Astrocyte (in vitro differentiated cells and primary cell): ENCODE measurements at regions not wholly inside any gene's neighbourhood (a gene's known extent, or its start where the extent isn't known, plus 50 kb on each side); places are given as distances from the start of the nearest gene placed in this dataset.

Experiments used
- DNase-seq: peaks from one replicate; pipeline ENCODE4 v3.0.0-alpha.2; 2010; ENCODE audit warnings: low read depth
- FAIRE-seq: peaks from 2 replicates; lab custom pipeline; 2011; peaks lifted over from hg19 to GRCh38; lab: Jason Lieb, UNC
- H2AFZ ChIP-seq: 2 replicates; pipeline ENCODE4 v1.6.0; 2012; ENCODE audit warnings: low read depth, low read length, inconsistent platforms
- H3K27ac ChIP-seq: 2 replicates; pipeline ENCODE4 v1.5.1; 2011; ENCODE audit warnings: low read depth, low read length, inconsistent platforms
- H3K27me3 ChIP-seq: 2 replicates; pipeline ENCODE4 v1.6.0; 2011; ENCODE audit warnings: low read length, inconsistent platforms; ENCODE audit not compliant: insufficient read depth
- H3K36me3 ChIP-seq: 2 replicates; pipeline ENCODE4 v1.5.1; 2011; ENCODE audit warnings: low read length, inconsistent platforms; ENCODE audit not compliant: insufficient read depth
- H3K4me1 ChIP-seq: 2 replicates; pipeline ENCODE4 v1.5.1; 2011; ENCODE audit warnings: low read length, inconsistent platforms; ENCODE audit not compliant: insufficient read depth
- H3K4me2 ChIP-seq: 2 replicates; pipeline ENCODE4 v1.6.0; 2012; ENCODE audit warnings: low read length, inconsistent platforms
- H3K4me3 ChIP-seq: 2 replicates; pipeline ENCODE4 v1.5.1; 2011; ENCODE audit warnings: low read depth, mild to moderate bottlenecking, low read length, inconsistent platforms; ENCODE audit not compliant: insufficient read depth
- H3K79me2 ChIP-seq: 2 replicates; pipeline ENCODE4 v1.6.0; 2012; ENCODE audit warnings: mild to moderate bottlenecking, low read length, inconsistent platforms; ENCODE audit not compliant: insufficient read depth
- H3K9ac ChIP-seq: 2 replicates; pipeline ENCODE4 v1.6.0; 2012; ENCODE audit warnings: mild to moderate bottlenecking, low read length, inconsistent platforms
- H3K9me3 ChIP-seq: 2 replicates; pipeline ENCODE4 v1.5.1; 2012; ENCODE audit warnings: low read depth, mild to moderate bottlenecking, low read length, inconsistent platforms; ENCODE audit not compliant: insufficient read depth
- H4K20me1 ChIP-seq: 2 replicates; pipeline ENCODE4 v1.6.0; 2012; ENCODE audit warnings: low read length, inconsistent platforms; ENCODE audit not compliant: insufficient read depth
- H3K27ac Mint-ChIP-seq: one replicate; pipeline ENCODE4 v1.8.0; 2021; ENCODE audit warnings: mild to moderate bottlenecking, mixed read lengths; ENCODE audit not compliant: unreplicated experiment
- H3K27me3 Mint-ChIP-seq: one replicate; pipeline ENCODE4 v1.8.0; 2021; ENCODE audit warnings: low read depth, mixed read lengths; ENCODE audit not compliant: unreplicated experiment
- H3K36me3 Mint-ChIP-seq: one replicate; pipeline ENCODE4 v1.8.0; 2021; ENCODE audit warnings: low read depth, mixed read lengths; ENCODE audit not compliant: unreplicated experiment
- H3K4me1 Mint-ChIP-seq: one replicate; pipeline ENCODE4 v1.8.0; 2021; ENCODE audit warnings: low read depth, mixed read lengths; ENCODE audit not compliant: unreplicated experiment
- H3K4me3 Mint-ChIP-seq: one replicate; pipeline ENCODE4 v1.8.0; 2021; ENCODE audit warnings: mild to moderate bottlenecking, moderate library complexity, mixed read lengths; ENCODE audit not compliant: unreplicated experiment
- H3K9me3 Mint-ChIP-seq: one replicate; pipeline ENCODE4 v1.8.0; 2021; ENCODE audit warnings: mild to moderate bottlenecking, mixed read lengths; ENCODE audit not compliant: unreplicated experiment
- CTCF ChIP-seq: IDR thresholded peaks from 2 replicates; pipeline ENCODE4 v1.5.1; 2011; ENCODE audit warnings: low read depth, mild to moderate bottlenecking, inconsistent platforms, low read length, moderate library complexity; ENCODE audit not compliant: insufficient read depth
- EZH2 ChIP-seq: IDR thresholded peaks from 2 replicates; pipeline ENCODE4 v1.6.1; 2012; ENCODE audit warnings: mild to moderate bottlenecking, low read length, inconsistent platforms; ENCODE audit not compliant: insufficient read depth

- H3K79me2 ChIP-seq = no peaks in the 10 kb centered on the region
- no peaks in the 10 kb centered on the region for H3K27me3 ChIP-seq
- H2AFZ ChIP-seq = no peak overlapping the region
- no peak for FAIRE-seq
- peaks cover 18% of the 10 kb centered on the region for H3K9me3 ChIP-seq
- no peak overlapping the region for H3K4me3 Mint-ChIP-seq
- no peaks in the 10 kb centered on the region for H3K27me3 Mint-ChIP-seq
- no peaks in the 10 kb centered on the region for H3K36me3 Mint-ChIP-seq
- no peak overlapping the region for H3K4me3 ChIP-seq
- H3K4me2 ChIP-seq = no peak overlapping the region
- no peaks in the 10 kb centered on the region for H3K4me1 ChIP-seq
- H3K36me3 ChIP-seq = no peaks in the 10 kb centered on the region
- H3K4me1 Mint-ChIP-seq = no peaks in the 10 kb centered on the region
- no peak overlapping the region for H3K27ac Mint-ChIP-seq
- H4K20me1 ChIP-seq = no peaks in the 10 kb centered on the region
- DNase-seq = no peak
- H3K9ac ChIP-seq = no peak overlapping the region
- TF ChIP-seq CTCF (no peak), EZH2 (no peak)
- H3K9me3 Mint-ChIP-seq = peaks cover 16% of the 10 kb centered on the region
- no peak overlapping the region for H3K27ac ChIP-seq
Observed at GRCh38 chr12:128165387-128165786, 101.6 kb upstream of the TMEM132C start.

- no peak overlapping the region for H3K27ac Mint-ChIP-seq
- no peaks in the 10 kb centered on the region for H3K4me1 ChIP-seq
- H3K27ac ChIP-seq = no peak overlapping the region
- FAIRE-seq = no peak
- H3K9me3 Mint-ChIP-seq = peaks cover 18% of the 10 kb centered on the region
- H3K9ac ChIP-seq = no peak overlapping the region
- no peak overlapping the region for H3K4me3 Mint-ChIP-seq
- H3K36me3 Mint-ChIP-seq = no peaks in the 10 kb centered on the region
- H3K4me1 Mint-ChIP-seq = no peaks in the 10 kb centered on the region
- no peak overlapping the region for H3K4me2 ChIP-seq
- no peaks in the 10 kb centered on the region for H3K79me2 ChIP-seq
- TF ChIP-seq CTCF (no peak), EZH2 (no peak)
- H3K27me3 ChIP-seq = no peaks in the 10 kb centered on the region
- no peaks in the 10 kb centered on the region for H3K27me3 Mint-ChIP-seq
- H3K9me3 ChIP-seq = peaks cover 19% of the 10 kb centered on the region
- no peak overlapping the region for H3K4me3 ChIP-seq
- no peak overlapping the region for H2AFZ ChIP-seq
- DNase-seq = no peak
- no peaks in the 10 kb centered on the region for H3K36me3 ChIP-seq
- no peaks in the 10 kb centered on the region for H4K20me1 ChIP-seq
Observed at GRCh38 chr12:128168273-128168672, 98.7 kb upstream of the TMEM132C start.

- Mint-ChIP-seq H3K4me1 (no peaks in the 10 kb centered on the region), H3K27ac (no peak overlapping the region), H3K9me3 (peaks cover 18% of the 10 kb centered on the region), H3K36me3 (no peaks in the 10 kb centered on the region), H3K27me3 (no peaks in the 10 kb centered on the region), H3K4me3 (no peak overlapping the region)
- Histone ChIP-seq H3K9me3 (peaks cover 15% of the 10 kb centered on the region), H3K4me3 (no peak overlapping the region), H3K4me1 (no peaks in the 10 kb centered on the region), H3K4me2 (no peak overlapping the region), H3K79me2 (no peaks in the 10 kb centered on the region), H3K27ac (no peak overlapping the region), H3K36me3 (no peaks in the 10 kb centered on the region), H4K20me1 (no peaks in the 10 kb centered on the region), H3K27me3 (no peaks in the 10 kb centered on the region), H3K9ac (no peak overlapping the region), H2AFZ (no peak overlapping the region)
- FAIRE-seq (no peak), DNase-seq (no peak)
- no peak for TF ChIP-seq CTCF
Observed at GRCh38 chr12:128170181-128170580, 96.8 kb upstream of the TMEM132C start.
